ENCODE measurements at regions not wholly inside any gene's neighbourhood (a gene's known extent, or its start where the extent isn't known, plus 50 kb on each side); places are given as distances from the start of the nearest gene placed in this dataset.

- no peaks in the 10 kb centered on the region for H3K36me3 ChIP-seq
- DNase-seq = no peak
- H3K27ac ChIP-seq = no peak overlapping the region
- TF ChIP-seq CTCF (IDR thresholded peaks at IDR 0.05) = no peak
- intact Hi-C loops (cut with DNase I) = no loop called here
- no peak overlapping the region for H3K4me3 ChIP-seq
- no peaks in the 10 kb centered on the region for H3K4me1 ChIP-seq
- H3K9me3 ChIP-seq = no peaks in the 10 kb centered on the region
- no peaks in the 10 kb centered on the region for H3K27me3 ChIP-seq
- ATAC-seq = no peak
These were observed 391.0 kb downstream of the LMO7 start for GRCh38 chr13:76027131-76027530.

- Histone ChIP-seq H3K36me3 (no peaks in the 10 kb centered on the region), H3K27ac (no peak overlapping the region), H3K9me3 (no peaks in the 10 kb centered on the region), H3K27me3 (no peaks in the 10 kb centered on the region), H3K4me3 (no peak overlapping the region), H3K4me1 (no peaks in the 10 kb centered on the region)
- no peak for DNase-seq
- no peak for ATAC-seq
- TF ChIP-seq CTCF (IDR thresholded peaks at IDR 0.05) = no peak
- intact Hi-C loops (cut with DNase I) = no loop called here
These were observed 389.3 kb downstream of the LMO7 start for GRCh38 chr13:76025392-76025791.

- intact Hi-C loops (cut with DNase I) = no loop called here
These were observed 388.0 kb downstream of the LMO7 start for GRCh38 chr13:76024151-76024550.

GRCh38 chr13:76023652-76024051 is 387.5 kb downstream of the LMO7 start:
- Histone ChIP-seq H3K36me3 (no peaks in the 10 kb centered on the region), H3K27ac (no peak overlapping the region), H3K4me1 (no peaks in the 10 kb centered on the region), H3K9me3 (no peaks in the 10 kb centered on the region), H3K27me3 (no peaks in the 10 kb centered on the region), H3K4me3 (no peak overlapping the region)
- TF ChIP-seq CTCF (IDR thresholded peaks at IDR 0.05) = no peak
- ATAC-seq (no peak), DNase-seq (no peak)
- intact Hi-C loops (cut with DNase I) = no loop called here

More at GRCh38 chr13:76024151-76024550, 388.0 kb downstream of the LMO7 start:
- ATAC-seq = no peak
- Histone ChIP-seq H3K27ac (no peak overlapping the region), H3K27me3 (no peaks in the 10 kb centered on the region), H3K36me3 (no peaks in the 10 kb centered on the region), H3K4me1 (no peaks in the 10 kb centered on the region), H3K9me3 (no peaks in the 10 kb centered on the region), H3K4me3 (no peak overlapping the region)
- DNase-seq = no peak
- TF ChIP-seq CTCF (IDR thresholded peaks at IDR 0.05) = no peak

- intact Hi-C loops (cut with DNase I) = no loop called here
- no peaks in the 10 kb centered on the region for H3K36me3 ChIP-seq
- H3K27ac ChIP-seq = no peak overlapping the region
- no peak for TF ChIP-seq CTCF (IDR thresholded peaks at IDR 0.05)
- no peak for ATAC-seq
- no peaks in the 10 kb centered on the region for H3K27me3 ChIP-seq
- DNase-seq = no peak
- no peaks in the 10 kb centered on the region for H3K9me3 ChIP-seq
- no peak overlapping the region for H3K4me3 ChIP-seq
- H3K4me1 ChIP-seq = no peaks in the 10 kb centered on the region
These were observed 384.4 kb downstream of the LMO7 start for GRCh38 chr13:76020421-76020955.
